Transverse colon (tissue), 4 donors: ENCODE measurements at regions not wholly inside any gene's neighbourhood (a gene's known extent, or its start where the extent isn't known, plus 50 kb on each side); places are given as distances from the start of the nearest gene placed in this dataset.

Experiments
- DNase-seq: peaks from one replicate; pipeline ENCODE4 v3.0.0-alpha.2; 2019
- H3K27ac ChIP-seq, 4 donors: fragments of 200-600 bp; sonication (generic); 2 replicates each; pipeline ENCODE4 v1.5.1; 2016 to 2018; ENCODE audit warnings: inconsistent platforms in 4 of 4
- H3K27me3 ChIP-seq: fragments of 200-600 bp; sonication (generic); 2 replicates; pipeline ENCODE4 v1.5.1; 2017; ENCODE audit warnings: inconsistent platforms
- H3K36me3 ChIP-seq, 4 donors: fragments of 200-600 bp; sonication (generic); 2 replicates each; pipeline ENCODE4 v1.5.1; 2017 to 2019; ENCODE audit warnings: inconsistent platforms in 4 of 4
- H3K4me1 ChIP-seq, 4 donors: fragments of 200-600 bp; sonication (generic); 2 replicates each; pipeline ENCODE4 v1.5.1; 2017 to 2020; ENCODE audit warnings: inconsistent platforms in 4 of 4
- H3K4me3 ChIP-seq, 4 donors: fragments of 200-600 bp; sonication (generic); 1 replicate in 1 of 4; 2 replicates in 3 of 4; pipeline versions ENCODE4 v1.5.1 to v1.6.1; 2017 to 2019; ENCODE audit warnings: inconsistent platforms in 4 of 4
- H3K9me3 ChIP-seq, 2 donors: fragments of 200-600 bp; sonication (generic); 2 replicates each; pipeline ENCODE4 v1.5.1; 2017 to 2019; ENCODE audit warnings: inconsistent platforms in 2 of 2
- EP300 ChIP-seq: sonication (generic); formaldehyde crosslinking; IDR thresholded peaks from one replicate; pipeline ENCODE4 v1.6.1; 2017; ENCODE audit warnings: antibody characterized with exemption, low read depth
- POLR2A ChIP-seq: fragments of 450-650 bp; IDR thresholded peaks from one replicate; pipeline ENCODE4 v1.6.1; 2016; ENCODE audit warnings: antibody characterized with exemption, mild to moderate bottlenecking, moderate library complexity
- POLR2AphosphoS5 ChIP-seq, 3 donors: sonication (generic); formaldehyde crosslinking; IDR thresholded peaks; one replicate each; pipeline ENCODE4 v1.6.1; 2016; ENCODE audit warnings: antibody characterized with exemption in 3 of 3
- WGBS, 2 donors: methylation state at CpG; one replicate each; pipeline ENCODE4 v1.1.5; 2018; ENCODE audit warnings: low coverage in 1 of 2; 5-methylcytosine and 5-hydroxymethylcytosine counted together
- in situ Hi-C, 4 donors: fragments of 200-750 bp; cut with MboI; loops; one replicate each; pipeline versions ENCODE4 v1.15.0 to v1.15.1; 2017; ENCODE audit warnings: low sequenced_read_pairs in 3 of 4, low pct_ligation_motif_present in 1 of 4, low pct_unique_long_range_greater_than_20kb in 1 of 4
- intact Hi-C: fragments of 100-400 bp; cut with DNase I; formaldehyde crosslinking; loops from one replicate; pipeline ENCODE4 v1.15.1; 2023; ENCODE audit warnings: low total_unique reads
- TF ChIP-seq, protein P1 (sequence below), 5 experiments: fragments of 200-600 bp in 3 of 5; fragments of 450-650 bp in 2 of 5; sonication (generic) in 3 of 5; IDR thresholded peaks; 1 replicate in 2 of 5; 2 replicates in 3 of 5; pipeline ENCODE4 v1.5.1; 2016 to 2017; ENCODE audit warnings: antibody characterized with exemption in 5 of 5, inconsistent platforms in 3 of 5, mild to moderate bottlenecking in 2 of 5, moderate library complexity in 1 of 5

- in situ Hi-C loops: no loop called here
- H3K9me3 ChIP-seq: no peaks in the 10 kb centered on the region
- no peaks in the 10 kb centered on the region for H3K36me3 ChIP-seq
- DNase-seq: no peak
- no peaks in the 10 kb centered on the region for H3K4me1 ChIP-seq
- no peak overlapping the region for H3K4me3 ChIP-seq
- no peak for TF ChIP-seq EP300
- TF ChIP-seq, protein P1, sequence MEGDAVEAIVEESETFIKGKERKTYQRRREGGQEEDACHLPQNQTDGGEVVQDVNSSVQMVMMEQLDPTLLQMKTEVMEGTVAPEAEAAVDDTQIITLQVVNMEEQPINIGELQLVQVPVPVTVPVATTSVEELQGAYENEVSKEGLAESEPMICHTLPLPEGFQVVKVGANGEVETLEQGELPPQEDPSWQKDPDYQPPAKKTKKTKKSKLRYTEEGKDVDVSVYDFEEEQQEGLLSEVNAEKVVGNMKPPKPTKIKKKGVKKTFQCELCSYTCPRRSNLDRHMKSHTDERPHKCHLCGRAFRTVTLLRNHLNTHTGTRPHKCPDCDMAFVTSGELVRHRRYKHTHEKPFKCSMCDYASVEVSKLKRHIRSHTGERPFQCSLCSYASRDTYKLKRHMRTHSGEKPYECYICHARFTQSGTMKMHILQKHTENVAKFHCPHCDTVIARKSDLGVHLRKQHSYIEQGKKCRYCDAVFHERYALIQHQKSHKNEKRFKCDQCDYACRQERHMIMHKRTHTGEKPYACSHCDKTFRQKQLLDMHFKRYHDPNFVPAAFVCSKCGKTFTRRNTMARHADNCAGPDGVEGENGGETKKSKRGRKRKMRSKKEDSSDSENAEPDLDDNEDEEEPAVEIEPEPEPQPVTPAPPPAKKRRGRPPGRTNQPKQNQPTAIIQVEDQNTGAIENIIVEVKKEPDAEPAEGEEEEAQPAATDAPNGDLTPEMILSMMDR (IDR thresholded peaks at IDR 0.05): no peak
- no peak for TF ChIP-seq POLR2AphosphoS5 (IDR thresholded peaks at IDR 0.05)
- no peak for TF ChIP-seq POLR2A
- no peak overlapping the region for H3K27ac ChIP-seq
- 68 to 76% methylated on average over 4 of the region's 4 CpGs for WGBS, 2 donors
- intact Hi-C loops: no loop called here
- H3K27me3 ChIP-seq: no peaks in the 10 kb centered on the region
Observed at GRCh38 chr7:12949060-12949931, 261.9 kb downstream of the ARL4A start.

- WGBS, 2 donors: 63 to 80% methylated on average over 4 to 6 of the region's 6 CpGs
Observed at GRCh38 chr7:12951397-12951801, 264.0 kb downstream of the ARL4A start.

GRCh38 chr7:12954380-12955033, 267.1 kb downstream of the ARL4A start:
- no peak for TF ChIP-seq EP300
- TF ChIP-seq POLR2AphosphoS5 (IDR thresholded peaks at IDR 0.05): no peak
- TF ChIP-seq POLR2A: no peak
- TF ChIP-seq, protein P1 (IDR thresholded peaks at IDR 0.05): no peak
- no peaks in the 10 kb centered on the region for H3K36me3 ChIP-seq
- H3K27ac ChIP-seq: no peak overlapping the region
- no peaks in the 10 kb centered on the region for H3K4me1 ChIP-seq
- no peak for DNase-seq
- in situ Hi-C loops: no loop called here
- intact Hi-C loops: no loop called here
- H3K27me3 ChIP-seq: no peaks in the 10 kb centered on the region
- H3K4me3 ChIP-seq: no peak overlapping the region
- H3K9me3 ChIP-seq: no peaks in the 10 kb centered on the region

More at GRCh38 chr7:12951397-12951801, 264.0 kb downstream of the ARL4A start:
- Histone ChIP-seq H3K4me1 (no peaks in the 10 kb centered on the region), H3K27me3 (no peaks in the 10 kb centered on the region), H3K27ac (no peak overlapping the region), H3K36me3 (no peaks in the 10 kb centered on the region), H3K4me3 (no peak overlapping the region), H3K9me3 (no peaks in the 10 kb centered on the region)
- no peak for DNase-seq
- in situ Hi-C loops (no loop called here), intact Hi-C loops (no loop called here)
- no peak for TF ChIP-seq POLR2A
- TF ChIP-seq EP300: no peak
- TF ChIP-seq, protein P1 (IDR thresholded peaks at IDR 0.05): no peak
- TF ChIP-seq POLR2AphosphoS5 (IDR thresholded peaks at IDR 0.05): no peak

GRCh38 chr7:12957487-12957886, 270.1 kb downstream of the ARL4A start:
- H3K9me3 ChIP-seq: no peaks in the 10 kb centered on the region
- in situ Hi-C loops (no loop called here), intact Hi-C loops (no loop called here)
- no peaks in the 10 kb centered on the region for H3K27me3 ChIP-seq
- 77 to 80% methylated on average over 5 of the region's 5 CpGs for WGBS, 2 donors
- no peaks in the 10 kb centered on the region for H3K4me1 ChIP-seq
- no peak overlapping the region for H3K4me3 ChIP-seq
- no peak for DNase-seq
- TF ChIP-seq, protein P1 (IDR thresholded peaks at IDR 0.05): no peak
- no peaks in the 10 kb centered on the region for H3K36me3 ChIP-seq
- H3K27ac ChIP-seq: no peak overlapping the region
